Activated naive CD4-positive, alpha-beta T cell treated with anti-CD3 and anti-CD28 coated beads, Interleukin-2, amount 10 ng/mL, durations not matched to agents 7 days and 5 days (primary cell): ENCODE measurements at regions not wholly inside any gene's neighbourhood (a gene's known extent, or its start where the extent isn't known, plus 50 kb on each side); places are given as distances from the start of the nearest gene placed in this dataset.
A peak's percentile ranks its signal among the peaks of the same experiment; 100 is the strongest.

ENCODE experiments used
- CTCF ChIA-PET: fragments of 350-600 bp; sonication (Branson Sonifier 250); formaldehyde crosslinking; loops from one replicate; lab custom pipeline; 2021; ENCODE audit warnings: antibody characterized with exemption; lab: Charles Lee
- DNase-seq: peaks from one replicate; pipeline ENCODE4 v3.0.0-alpha.2; 2020
- H3K27ac Mint-ChIP-seq: one replicate; pipeline ENCODE4 v1.8.0; 2021; ENCODE audit warnings: mild to moderate bottlenecking, moderate library complexity, mixed read lengths
- H3K27me3 Mint-ChIP-seq: one replicate; pipeline ENCODE4 v1.8.0; 2021; ENCODE audit warnings: mild to moderate bottlenecking, mixed read lengths
- H3K36me3 Mint-ChIP-seq: one replicate; pipeline ENCODE4 v1.8.0; 2021; ENCODE audit warnings: mixed read lengths
- H3K4me1 Mint-ChIP-seq: one replicate; pipeline ENCODE4 v1.8.0; 2021; ENCODE audit warnings: mixed read lengths
- H3K4me3 Mint-ChIP-seq: one replicate; pipeline ENCODE4 v1.8.0; 2021; ENCODE audit warnings: mild to moderate bottlenecking, moderate library complexity, mixed read lengths
- H3K9me3 Mint-ChIP-seq: one replicate; pipeline ENCODE4 v1.8.0; 2021; ENCODE audit warnings: mixed read lengths

DNA sequence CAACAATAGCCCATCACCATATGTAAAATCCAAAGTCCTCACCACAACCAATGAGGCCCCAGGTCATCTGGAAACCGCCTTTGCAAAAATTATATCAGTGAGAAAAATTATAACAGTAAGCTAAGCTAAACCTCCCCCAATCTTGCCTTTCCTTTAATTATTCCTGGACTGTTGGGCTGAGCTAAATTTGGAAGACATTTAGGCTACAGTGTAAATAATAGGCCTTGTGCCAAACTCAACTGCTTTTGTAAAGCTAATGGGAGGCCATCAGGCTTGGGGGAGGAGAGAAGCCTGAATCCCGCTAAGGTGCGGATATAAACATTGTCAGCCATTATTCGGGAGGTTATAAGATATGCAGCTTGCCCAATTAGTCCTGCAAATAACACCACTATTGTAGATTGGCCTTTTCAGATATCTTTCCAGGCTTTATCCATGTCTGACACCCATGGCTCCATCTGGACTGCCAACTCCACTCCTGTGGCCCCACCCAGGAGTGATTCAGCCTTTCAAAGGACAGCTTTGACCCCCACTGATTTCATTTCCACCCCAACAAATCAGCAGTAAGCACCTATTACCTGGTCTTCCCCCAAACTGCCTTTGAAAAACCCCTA, 53.0 kb upstream of the CA12 start:
- CTCF ChIA-PET, result interaction anchor here (1.1 to 1.4 kb wide), 3 partner anchors 33 to 144 kb away, joined by 3 read pairs; no protein-coding TSS in a partner anchor
- no peak overlapping the region for H3K4me3 Mint-ChIP-seq
- H3K27ac Mint-ChIP-seq, result no peak overlapping the region
- peaks cover 15% of the 10 kb centered on the region for H3K27me3 Mint-ChIP-seq
- no peak for DNase-seq
- H3K36me3 Mint-ChIP-seq, result no peaks in the 10 kb centered on the region
- H3K9me3 Mint-ChIP-seq, result no peaks in the 10 kb centered on the region
- H3K4me1 Mint-ChIP-seq, result peaks cover 24% of the 10 kb centered on the region

DNA sequence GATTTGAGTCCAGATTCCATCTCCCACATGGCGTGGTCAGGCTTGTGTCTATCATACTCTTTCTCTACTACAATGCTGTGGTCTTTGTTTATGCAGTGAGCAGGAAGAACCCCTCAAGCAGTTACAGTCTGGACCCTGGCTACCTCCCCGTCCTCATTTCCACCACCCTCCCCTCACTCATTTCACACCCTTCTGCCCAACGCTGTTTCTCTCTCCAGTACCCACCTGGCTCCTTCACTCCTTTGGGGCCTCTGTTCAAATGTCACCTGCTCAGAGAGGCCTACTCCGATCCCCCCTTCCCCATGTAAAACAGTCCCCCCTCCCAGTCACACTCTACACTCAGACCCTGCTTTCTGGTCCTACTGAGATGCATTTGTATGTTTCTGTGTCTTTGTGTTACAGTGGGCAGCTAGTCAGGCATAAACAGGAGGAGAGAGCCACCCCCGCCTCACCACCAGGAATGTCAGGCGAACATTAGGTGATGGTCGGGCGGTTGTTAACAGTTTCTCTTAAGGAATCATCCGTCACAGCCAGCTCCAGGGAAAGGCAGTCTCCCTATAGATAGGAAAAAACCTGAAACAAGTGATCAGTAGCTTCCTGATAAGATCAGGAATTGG, 53.7 kb upstream of the CA12 start:
- Mint-ChIP-seq H3K9me3 (no peaks in the 10 kb centered on the region), H3K4me1 (peaks cover 30% of the 10 kb centered on the region), H3K36me3 (no peaks in the 10 kb centered on the region), H3K4me3 (no peak overlapping the region), H3K27me3 (peaks cover 15% of the 10 kb centered on the region), H3K27ac (peak overlapping the region; percentile 47)
- no peak for DNase-seq
- CTCF ChIA-PET, result interaction anchor here (0.8 to 1.4 kb wide), 4 partner anchors 34 to 144 kb away, joined by 3 read pairs; no protein-coding TSS in a partner anchor

DNA sequence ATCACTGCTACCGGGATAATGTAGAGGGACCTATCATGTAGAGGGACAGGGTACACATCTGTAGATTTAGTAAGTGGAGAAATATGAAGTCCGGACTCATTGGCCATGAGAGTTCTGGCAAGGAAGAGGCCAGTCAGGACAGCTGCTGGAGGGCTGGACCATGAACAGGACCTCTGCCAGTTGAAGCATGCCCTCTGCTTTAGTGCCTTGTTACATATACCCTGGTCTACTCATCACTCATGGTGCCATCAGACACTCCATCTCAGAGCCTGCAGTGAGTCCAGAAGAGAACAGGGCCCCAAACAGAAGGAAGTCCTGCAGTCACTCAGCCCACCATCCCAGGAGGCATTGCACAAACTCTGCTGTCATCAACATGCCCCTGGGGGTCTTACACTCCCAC, 54.7 kb upstream of the CA12 start:
- no peak overlapping the region for H3K4me3 Mint-ChIP-seq

DNA sequence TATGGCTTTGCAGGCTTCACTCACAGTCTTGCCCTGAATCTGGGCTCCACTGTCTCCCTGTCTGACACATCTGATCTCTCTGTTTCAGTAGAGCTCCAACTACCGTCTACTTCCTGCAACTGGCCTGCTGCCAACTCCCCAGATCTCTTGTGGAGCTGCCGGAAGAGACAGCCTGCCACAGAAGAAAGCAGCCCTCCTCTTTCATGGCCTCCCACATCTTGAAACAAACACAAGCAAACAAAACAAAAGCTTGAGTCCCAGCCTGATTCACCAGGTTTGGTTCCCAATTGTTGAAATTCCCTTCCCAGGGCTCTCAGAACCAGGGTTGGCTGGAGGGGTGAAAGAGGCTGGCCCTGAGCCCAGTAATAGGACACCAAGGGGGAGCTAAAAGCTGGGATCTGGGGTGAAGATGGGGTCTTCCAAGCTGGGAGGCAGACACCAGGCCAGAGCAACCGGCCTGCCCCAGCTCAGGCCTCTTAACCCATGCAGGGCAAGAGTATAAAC, 55.3 kb upstream of the CA12 start:
- H3K36me3 Mint-ChIP-seq, result no peaks in the 10 kb centered on the region
- H3K27me3 Mint-ChIP-seq, result peaks cover 6% of the 10 kb centered on the region
- CTCF ChIA-PET, result interaction anchor here (1.1 to 1.8 kb wide), 5 partner anchors 8 to 146 kb away, joined by 3 to 8 read pairs (median 3); no protein-coding TSS in a partner anchor
- no peaks in the 10 kb centered on the region for H3K9me3 Mint-ChIP-seq
- H3K4me1 Mint-ChIP-seq, result peaks cover 43% of the 10 kb centered on the region
- H3K27ac Mint-ChIP-seq, result peak overlapping the region; percentile 92
- peak; percentile 89 for DNase-seq
- no peak overlapping the region for H3K4me3 Mint-ChIP-seq

More for the DNA sequence above, 54.7 kb upstream of the CA12 start:
- Mint-ChIP-seq H3K27ac (peak overlapping the region; percentile 92), H3K9me3 (no peaks in the 10 kb centered on the region), H3K27me3 (peaks cover 11% of the 10 kb centered on the region), H3K36me3 (no peaks in the 10 kb centered on the region), H3K4me1 (peaks cover 40% of the 10 kb centered on the region)
- CTCF ChIA-PET, result interaction anchor here (1.1 to 1.8 kb wide), 4 partner anchors 9 to 146 kb away, joined by 3 to 8 read pairs (median 4); no protein-coding TSS in a partner anchor
- no peak for DNase-seq

DNA sequence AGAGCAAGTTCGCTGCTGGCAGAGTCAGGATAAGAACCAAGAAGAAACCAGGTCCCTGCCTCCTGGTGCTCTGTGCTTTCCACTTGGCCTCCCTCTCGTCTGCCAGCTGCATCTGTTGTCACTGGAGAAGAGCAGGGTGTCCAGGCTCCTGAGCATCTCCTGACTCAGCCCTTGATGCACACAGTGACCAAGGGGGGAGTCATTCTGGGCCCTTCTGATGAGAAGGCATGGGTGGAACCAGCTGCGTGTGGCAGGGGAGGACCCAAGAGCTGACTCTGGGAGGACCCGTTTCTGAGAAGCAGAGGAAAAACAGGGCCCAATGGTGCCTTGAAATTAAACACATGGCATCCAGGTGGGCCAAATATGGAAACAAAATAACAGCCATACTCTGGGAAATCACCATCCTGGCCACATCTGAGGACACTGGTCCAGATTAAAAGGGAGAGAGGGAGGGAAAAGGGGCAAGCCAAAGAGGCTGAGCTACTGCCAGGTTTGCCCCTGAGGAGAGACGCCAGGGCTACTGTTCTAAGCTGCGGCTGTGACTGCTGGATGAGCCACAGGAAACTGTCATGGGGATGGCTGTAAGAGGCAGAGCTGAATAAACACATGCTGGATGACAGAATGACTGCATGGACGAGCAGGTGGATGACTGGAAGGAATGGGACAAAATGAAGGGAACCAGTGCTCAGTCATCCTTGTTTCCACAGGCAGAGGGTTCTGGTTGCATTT, 58.1 kb upstream of the CA12 start:
- no peak overlapping the region for H3K4me3 Mint-ChIP-seq
- H3K4me1 Mint-ChIP-seq, result peaks cover 49% of the 10 kb centered on the region
- CTCF ChIA-PET, result no interaction called here
- no peaks in the 10 kb centered on the region for H3K36me3 Mint-ChIP-seq
- DNase-seq, result peak; percentile 32
- H3K27me3 Mint-ChIP-seq, result peaks cover 5% of the 10 kb centered on the region
- H3K9me3 Mint-ChIP-seq, result no peaks in the 10 kb centered on the region
- no peak overlapping the region for H3K27ac Mint-ChIP-seq

DNA sequence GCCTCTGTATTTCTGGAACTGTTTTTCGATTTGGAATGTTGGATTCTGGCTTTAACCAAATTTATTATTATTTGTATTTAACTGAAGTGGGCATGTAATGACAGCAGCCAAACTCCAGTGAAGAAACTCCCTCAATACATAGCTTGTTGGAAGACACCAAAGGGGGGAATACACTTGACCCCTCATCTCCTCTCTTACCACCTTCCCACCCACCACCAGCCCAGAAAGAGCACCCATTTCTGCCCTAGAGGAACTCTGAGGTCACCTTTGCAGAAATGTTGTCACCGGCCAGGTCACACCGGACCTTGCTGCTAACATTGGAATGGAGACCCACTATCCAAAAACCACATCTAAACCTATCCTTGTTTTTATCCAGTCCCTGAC, 58.6 kb upstream of the CA12 start:
- Mint-ChIP-seq H3K27me3 (peaks cover 11% of the 10 kb centered on the region), H3K27ac (no peak overlapping the region), H3K9me3 (no peaks in the 10 kb centered on the region), H3K36me3 (no peaks in the 10 kb centered on the region), H3K4me1 (peaks cover 52% of the 10 kb centered on the region), H3K4me3 (no peak overlapping the region)
- CTCF ChIA-PET, result no interaction called here
- no peak for DNase-seq

DNA sequence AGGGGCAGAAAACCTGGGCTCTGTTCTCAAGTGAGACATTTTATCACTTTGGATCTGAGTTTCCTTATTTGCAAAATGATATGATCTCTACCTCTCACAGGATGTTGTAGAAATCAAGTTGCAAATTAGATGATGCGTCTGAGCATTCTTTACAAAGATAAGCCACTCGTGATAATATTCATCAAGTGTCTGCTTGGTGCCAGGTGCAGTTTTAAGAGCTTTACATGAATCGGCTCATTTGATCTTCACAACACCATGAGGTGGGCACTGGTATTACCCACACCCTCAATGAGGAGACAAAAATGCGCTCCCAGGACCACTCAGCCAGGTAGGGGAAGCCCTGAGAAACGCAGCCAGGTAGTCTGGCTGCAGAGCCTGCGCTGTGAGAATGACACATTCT, 59.1 kb upstream of the CA12 start:
- Mint-ChIP-seq H3K4me1 (peaks cover 57% of the 10 kb centered on the region), H3K36me3 (no peaks in the 10 kb centered on the region), H3K9me3 (no peaks in the 10 kb centered on the region), H3K27ac (peak overlapping the region; percentile 70), H3K4me3 (no peak overlapping the region), H3K27me3 (peaks cover 12% of the 10 kb centered on the region)
- no peak for DNase-seq
- CTCF ChIA-PET, result interaction anchor here (1.0 kb wide), 2 partner anchors 15 to 36 kb away, joined by 3 to 4 read pairs; no protein-coding TSS in a partner anchor

DNA sequence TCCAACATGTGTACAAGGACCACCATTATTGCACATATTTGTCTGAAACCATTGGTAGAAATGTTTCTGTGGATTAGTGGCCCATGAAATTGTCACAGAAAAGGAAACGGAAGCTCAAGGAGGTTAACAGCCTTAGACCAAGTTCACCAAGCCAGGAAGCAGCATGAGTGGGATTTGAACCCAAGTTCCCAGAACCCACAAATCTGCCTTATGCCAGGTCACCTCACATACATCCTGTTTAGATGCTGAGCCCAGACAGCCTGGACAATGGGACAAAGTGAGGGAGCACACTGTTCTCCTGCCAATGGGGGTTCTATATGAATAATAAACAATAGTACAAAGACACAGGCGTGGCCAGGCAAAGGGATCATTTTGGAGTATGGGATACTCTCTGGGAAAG, 59.6 kb upstream of the CA12 start:
- Mint-ChIP-seq H3K4me1 (peaks cover 57% of the 10 kb centered on the region), H3K27ac (no peak overlapping the region), H3K36me3 (no peaks in the 10 kb centered on the region), H3K27me3 (peaks cover 12% of the 10 kb centered on the region), H3K4me3 (no peak overlapping the region), H3K9me3 (no peaks in the 10 kb centered on the region)
- no peak for DNase-seq
- CTCF ChIA-PET, result interaction anchor here (1.0 to 1.1 kb wide), 3 partner anchors 16 to 64 kb away, joined by 3 to 4 read pairs (median 3); no protein-coding TSS in a partner anchor

DNA sequence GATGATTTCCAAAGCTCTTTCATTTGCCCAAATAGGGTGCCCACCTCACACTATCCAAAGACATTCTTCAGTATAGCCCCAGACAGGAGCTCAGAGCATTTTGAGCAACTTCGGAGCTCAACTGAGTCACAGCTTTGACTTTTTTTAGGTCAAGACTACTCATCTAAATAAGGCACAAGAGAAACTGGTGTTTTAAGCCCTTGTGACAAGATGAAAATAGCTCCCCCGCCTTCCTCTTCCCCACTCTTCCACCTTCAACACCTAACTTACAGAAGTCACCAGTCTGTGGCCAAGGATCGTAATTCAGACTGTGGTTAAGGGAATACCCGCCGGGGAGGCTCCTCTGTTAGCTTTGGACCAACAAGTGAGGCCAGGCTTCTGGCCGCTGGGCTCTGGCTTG, 60.4 kb upstream of the CA12 start:
- Mint-ChIP-seq H3K4me3 (no peak overlapping the region), H3K4me1 (peaks cover 57% of the 10 kb centered on the region), H3K36me3 (no peaks in the 10 kb centered on the region), H3K27ac (no peak overlapping the region), H3K9me3 (no peaks in the 10 kb centered on the region), H3K27me3 (peaks cover 12% of the 10 kb centered on the region)
- CTCF ChIA-PET, result interaction anchor here (1.1 kb wide), 1 partner anchor 63 kb away, joined by 3 read pairs; no protein-coding TSS in a partner anchor
- no peak for DNase-seq

DNA sequence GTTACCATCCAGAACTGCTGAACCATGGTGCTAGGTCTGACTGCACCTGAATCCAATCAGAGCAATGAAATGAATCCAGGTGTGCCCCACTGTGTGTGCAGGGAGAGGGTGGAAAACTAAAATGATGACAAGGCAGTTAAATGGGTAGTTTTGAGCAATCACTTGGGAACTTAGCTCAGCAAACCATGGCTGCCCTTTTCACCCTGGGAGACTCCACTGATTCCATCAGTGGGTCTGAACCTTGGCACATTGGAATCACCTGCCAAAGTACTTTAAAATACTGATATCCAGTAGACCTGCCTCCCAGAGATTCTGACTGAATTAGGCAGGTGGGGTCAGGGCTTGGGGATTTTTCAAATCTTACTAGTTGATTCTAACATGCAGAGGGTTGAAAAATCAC, 59.8 kb upstream of the USP3 start:
- Mint-ChIP-seq H3K4me3 (no peak overlapping the region), H3K9me3 (no peaks in the 10 kb centered on the region), H3K36me3 (no peaks in the 10 kb centered on the region), H3K27me3 (peaks cover 23% of the 10 kb centered on the region), H3K27ac (no peak overlapping the region), H3K4me1 (peaks cover 55% of the 10 kb centered on the region)
- CTCF ChIA-PET, result interaction anchor here (0.7 kb wide), 1 partner anchor 8 kb away, joined by 4 read pairs; no protein-coding TSS in a partner anchor
- DNase-seq, result no peak

DNA sequence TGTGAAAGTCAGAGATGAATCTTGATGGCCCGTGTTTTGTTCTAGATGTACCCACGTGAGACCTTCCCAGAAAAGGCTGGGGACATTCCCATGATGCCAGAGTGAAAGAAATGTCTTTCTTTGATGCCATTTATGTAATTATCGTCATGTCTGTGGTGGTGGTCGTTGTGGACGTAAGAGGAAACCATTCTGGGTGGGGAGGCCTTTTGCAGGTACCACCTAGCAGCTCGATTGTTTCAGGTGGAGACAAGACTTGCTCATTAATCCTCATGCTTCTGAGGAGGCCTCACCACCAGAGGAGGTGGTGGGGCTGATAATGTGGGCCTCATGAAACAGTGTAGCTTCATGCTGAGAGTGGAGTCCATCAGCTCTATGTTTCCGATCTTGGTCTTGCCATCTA, 58.1 kb upstream of the USP3 start:
- CTCF ChIA-PET, result interaction anchor here (0.9 kb wide), 1 partner anchor 21 kb away, joined by 4 read pairs; no protein-coding TSS in a partner anchor
- Mint-ChIP-seq H3K4me3 (no peak overlapping the region), H3K9me3 (no peaks in the 10 kb centered on the region), H3K27me3 (peaks cover 25% of the 10 kb centered on the region), H3K36me3 (no peaks in the 10 kb centered on the region), H3K4me1 (peaks cover 38% of the 10 kb centered on the region), H3K27ac (peak overlapping the region; percentile 4)
- peak; percentile 34 for DNase-seq

DNA sequence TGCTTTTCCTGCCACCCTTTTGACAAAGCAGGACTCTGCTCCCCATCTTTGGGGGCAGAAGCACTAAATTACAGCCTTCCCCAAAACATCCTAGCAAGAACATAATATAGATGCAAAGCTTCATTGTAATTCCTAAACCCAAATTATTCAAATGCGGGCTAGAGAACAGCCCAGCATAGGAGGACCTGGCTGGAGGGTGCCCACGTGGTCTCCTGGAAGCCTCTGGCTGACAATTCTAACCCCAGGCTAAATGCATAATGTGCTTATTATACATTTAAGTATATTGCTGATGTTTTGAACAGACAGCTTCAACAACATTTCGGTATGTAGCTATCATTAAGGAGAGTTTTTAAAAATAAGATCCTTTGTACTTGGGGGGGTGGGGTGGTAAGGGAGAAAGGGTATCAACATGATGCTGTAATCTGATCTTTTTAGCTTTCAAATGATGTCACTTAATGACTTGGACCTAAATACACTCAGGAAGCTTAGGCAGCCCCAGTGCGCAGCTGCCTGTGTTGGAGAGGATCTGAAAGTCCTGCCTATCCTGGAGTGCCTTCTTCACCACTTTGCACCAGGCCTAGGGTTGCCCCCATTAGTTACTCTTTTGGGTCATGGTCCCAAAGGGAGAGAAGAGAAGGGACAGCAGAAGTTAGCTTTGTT, 57.2 kb upstream of the USP3 start:
- no peak for DNase-seq
- no peaks in the 10 kb centered on the region for H3K9me3 Mint-ChIP-seq
- H3K27ac Mint-ChIP-seq, result no peak overlapping the region
- H3K36me3 Mint-ChIP-seq, result no peaks in the 10 kb centered on the region
- H3K4me3 Mint-ChIP-seq, result no peak overlapping the region
- peaks cover 32% of the 10 kb centered on the region for H3K4me1 Mint-ChIP-seq
- H3K27me3 Mint-ChIP-seq, result peaks cover 24% of the 10 kb centered on the region
- CTCF ChIA-PET, result interaction anchor here (0.7 kb wide), 1 partner anchor 9 kb away, joined by 3 read pairs; no protein-coding TSS in a partner anchor

DNA sequence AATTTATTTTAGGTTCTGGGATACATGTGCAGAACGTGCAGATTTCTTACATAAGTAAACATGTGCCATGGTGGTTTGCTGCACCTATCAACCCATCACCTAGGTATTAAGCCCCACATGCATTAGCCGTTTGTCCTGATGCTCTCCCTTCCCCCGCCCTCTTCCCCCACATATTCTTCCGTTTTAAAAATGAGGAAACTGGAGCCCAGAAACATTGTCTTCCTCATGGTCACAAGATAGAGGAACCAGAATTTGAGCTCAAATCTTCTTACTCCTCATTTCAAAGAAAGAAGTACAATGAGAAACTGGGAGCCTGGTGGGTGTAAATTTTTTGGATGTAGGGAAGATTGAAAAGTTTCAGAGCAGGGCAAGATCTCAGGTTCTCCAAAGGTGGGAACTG, 56.1 kb upstream of the USP3 start:
- H3K27me3 Mint-ChIP-seq, result peaks cover 21% of the 10 kb centered on the region
- no peak for DNase-seq
- H3K27ac Mint-ChIP-seq, result no peak overlapping the region
- no peak overlapping the region for H3K4me3 Mint-ChIP-seq
- H3K4me1 Mint-ChIP-seq, result peaks cover 36% of the 10 kb centered on the region
- CTCF ChIA-PET, result no interaction called here
- no peaks in the 10 kb centered on the region for H3K36me3 Mint-ChIP-seq
- H3K9me3 Mint-ChIP-seq, result no peaks in the 10 kb centered on the region
